ENCODE measurements at regions not wholly inside any gene's neighbourhood (a gene's known extent, or its start where the extent isn't known, plus 50 kb on each side); places are given as distances from the start of the nearest gene placed in this dataset.

- ATAC-seq, result no peak
Measured at GRCh38 chr1:23639460-23640095, 52.0 kb upstream of the RPL11 start.

GRCh38 chr1:23638786-23639241 lies 52.8 kb upstream of the RPL11 start:
- no peak for ATAC-seq
- no peak for DNase-seq

More at GRCh38 chr1:23639460-23640095, 52.0 kb upstream of the RPL11 start:
- no peak for DNase-seq

- DNase-seq (no peak), ATAC-seq (no peak)
Measured at GRCh38 chr1:23638188-23638619, 53.4 kb upstream of the RPL11 start.

GRCh38 chr1:23636009-23636408 lies 55.6 kb upstream of the RPL11 start:
- DNase-seq (no peak), ATAC-seq (no peak)

GRCh38 chr1:23634840-23635651 lies 56.6 kb upstream of the RPL11 start:
- peak; percentile 72 for ATAC-seq

DNA sequence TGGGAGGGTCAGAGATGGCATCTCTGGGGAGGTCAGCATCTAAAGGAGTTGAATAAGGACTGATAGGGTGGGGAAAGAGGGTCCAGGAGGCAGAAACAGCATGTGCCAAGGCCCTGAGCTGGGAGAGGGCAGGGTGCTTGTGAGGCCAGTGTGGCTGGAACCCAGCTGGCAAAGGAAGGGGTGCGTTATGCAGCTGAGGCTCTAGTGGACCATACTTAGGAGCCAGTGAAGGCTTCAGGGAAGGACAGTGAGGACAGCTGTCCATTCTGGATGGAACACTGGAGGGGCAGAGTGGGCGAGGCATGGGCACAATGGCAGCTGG lies 57.1 kb upstream of the RPL11 start:
- ATAC-seq (no peak), DNase-seq (no peak)

More at GRCh38 chr1:23634840-23635651, 56.6 kb upstream of the RPL11 start:
- DNase-seq, result peak; percentile 59

DNA sequence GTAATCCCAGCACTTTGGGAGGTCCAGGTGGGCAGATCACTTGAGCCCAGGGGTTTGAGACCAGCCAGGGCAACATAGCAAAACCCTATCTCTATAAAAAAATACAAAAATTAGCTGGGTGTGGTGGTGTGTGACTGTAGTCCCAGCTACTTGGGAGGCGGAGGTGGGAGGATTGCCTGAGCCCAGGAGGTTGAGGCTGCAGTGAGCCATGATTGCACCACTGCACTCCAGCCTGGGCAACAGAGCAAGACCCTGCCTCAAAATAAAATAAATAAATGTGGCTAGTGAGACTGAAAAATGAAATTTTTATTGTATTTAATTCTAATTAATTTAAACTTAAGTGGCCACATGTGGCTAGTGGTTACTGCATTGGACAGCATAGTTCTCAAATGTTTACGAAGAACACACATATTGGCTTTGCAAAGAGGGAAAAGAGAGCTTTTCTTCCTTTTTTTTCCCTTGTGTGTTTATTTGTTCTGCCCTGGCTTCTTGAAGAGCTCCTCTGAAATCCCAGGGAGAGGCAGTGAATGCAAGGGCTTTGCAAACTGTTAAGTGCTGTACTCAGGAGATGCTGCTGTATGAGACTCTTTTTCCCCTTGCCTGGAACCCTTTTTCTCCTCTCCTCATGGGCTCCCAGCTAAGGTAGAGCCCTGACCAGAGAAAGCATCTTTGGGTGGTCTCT lies 59.0 kb upstream of the RPL11 start:
- DNase-seq (no peak), ATAC-seq (no peak)

DNA sequence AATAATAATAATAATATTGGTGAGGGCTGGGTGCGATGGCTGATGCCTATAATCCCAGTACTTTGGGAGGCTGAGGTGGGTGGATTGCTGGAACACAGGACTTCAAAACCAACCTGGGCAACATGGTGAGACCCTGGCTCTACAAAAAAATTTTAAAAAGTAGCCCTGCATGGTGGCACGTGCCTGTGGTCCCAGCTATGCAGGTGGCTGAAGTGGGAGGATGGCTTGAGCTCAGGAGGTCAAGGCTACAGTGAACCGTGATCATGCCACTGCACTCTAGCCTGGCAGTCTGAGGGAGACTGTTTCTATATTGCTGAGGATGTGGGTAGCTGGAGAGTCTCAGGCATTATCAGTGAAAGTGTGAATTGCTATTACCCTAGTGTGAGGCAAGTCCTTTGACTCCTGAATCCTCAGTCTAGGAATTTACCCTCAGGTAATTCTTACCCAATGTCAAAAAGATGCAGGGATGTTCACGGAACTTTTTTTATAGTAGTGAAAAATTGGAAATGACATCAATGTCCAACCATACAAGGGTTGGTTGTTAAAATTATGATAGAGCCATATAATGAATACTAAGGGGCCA lies 61.8 kb upstream of the RPL11 start:
- DNase-seq (no peak), ATAC-seq (no peak)

DNA sequence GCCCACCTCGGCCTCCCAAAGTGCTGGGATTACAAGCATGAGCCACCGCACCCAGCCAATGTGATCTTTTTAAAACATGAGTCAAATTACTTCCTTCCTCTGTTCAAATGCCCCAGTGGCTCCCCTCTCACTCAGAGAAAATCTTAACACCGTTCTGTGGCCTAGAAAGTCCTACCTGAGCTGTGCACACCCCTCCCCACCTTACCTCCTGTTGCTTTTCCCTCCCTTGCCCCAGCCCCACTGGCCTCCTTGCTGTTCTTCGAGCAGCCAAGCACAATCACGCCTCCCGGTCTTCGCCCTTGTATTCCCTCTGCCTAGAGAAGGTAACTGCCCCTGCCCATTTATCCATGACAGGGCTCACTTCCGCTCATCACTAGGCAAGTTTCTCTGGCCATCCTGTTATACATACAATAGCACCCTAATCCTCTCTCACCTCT lies 62.6 kb upstream of the RPL11 start:
- no peak for DNase-seq
- no peak for ATAC-seq

- DNase-seq (no peak), ATAC-seq (no peak)
Measured at GRCh38 chr1:23627069-23627735, 64.4 kb upstream of the RPL11 start.

GRCh38 chr1:23625929-23626535 lies 65.6 kb upstream of the RPL11 start:
- ATAC-seq (no peak), DNase-seq (no peak)

GRCh38 chr1:23625459-23625858 lies 66.1 kb upstream of the RPL11 start:
- no peak for ATAC-seq

GRCh38 chr1:23624440-23624839 lies 65.1 kb upstream of the ID3 start:
- ATAC-seq (peak; percentile 90), DNase-seq (peak; percentile 80)

More at GRCh38 chr1:23625459-23625858, 66.1 kb upstream of the RPL11 start:
- DNase-seq, result no peak

DNA sequence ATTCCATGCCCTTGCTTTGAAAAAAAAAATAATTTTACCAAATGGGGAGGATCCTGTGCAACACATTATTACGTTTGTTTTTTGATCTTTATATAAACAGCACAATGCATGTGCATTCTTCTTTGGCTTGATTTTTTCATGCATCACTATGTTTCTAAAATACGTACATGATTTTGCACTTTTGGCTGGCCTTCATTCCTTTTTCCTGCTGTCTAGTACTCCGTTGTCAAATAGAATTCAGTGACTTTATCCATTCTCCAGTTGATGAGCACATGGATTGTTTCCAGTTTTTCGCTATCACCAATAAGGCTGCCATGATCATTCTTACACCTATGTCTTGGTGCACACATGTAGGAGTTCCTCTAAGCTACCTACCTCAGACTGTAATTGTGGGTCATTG lies 63.0 kb upstream of the ID3 start:
- no peak for ATAC-seq
- no peak for DNase-seq

- DNase-seq, result no peak
- ATAC-seq, result no peak
Measured at GRCh38 chr1:23620605-23621004, 61.3 kb upstream of the ID3 start.

DNA sequence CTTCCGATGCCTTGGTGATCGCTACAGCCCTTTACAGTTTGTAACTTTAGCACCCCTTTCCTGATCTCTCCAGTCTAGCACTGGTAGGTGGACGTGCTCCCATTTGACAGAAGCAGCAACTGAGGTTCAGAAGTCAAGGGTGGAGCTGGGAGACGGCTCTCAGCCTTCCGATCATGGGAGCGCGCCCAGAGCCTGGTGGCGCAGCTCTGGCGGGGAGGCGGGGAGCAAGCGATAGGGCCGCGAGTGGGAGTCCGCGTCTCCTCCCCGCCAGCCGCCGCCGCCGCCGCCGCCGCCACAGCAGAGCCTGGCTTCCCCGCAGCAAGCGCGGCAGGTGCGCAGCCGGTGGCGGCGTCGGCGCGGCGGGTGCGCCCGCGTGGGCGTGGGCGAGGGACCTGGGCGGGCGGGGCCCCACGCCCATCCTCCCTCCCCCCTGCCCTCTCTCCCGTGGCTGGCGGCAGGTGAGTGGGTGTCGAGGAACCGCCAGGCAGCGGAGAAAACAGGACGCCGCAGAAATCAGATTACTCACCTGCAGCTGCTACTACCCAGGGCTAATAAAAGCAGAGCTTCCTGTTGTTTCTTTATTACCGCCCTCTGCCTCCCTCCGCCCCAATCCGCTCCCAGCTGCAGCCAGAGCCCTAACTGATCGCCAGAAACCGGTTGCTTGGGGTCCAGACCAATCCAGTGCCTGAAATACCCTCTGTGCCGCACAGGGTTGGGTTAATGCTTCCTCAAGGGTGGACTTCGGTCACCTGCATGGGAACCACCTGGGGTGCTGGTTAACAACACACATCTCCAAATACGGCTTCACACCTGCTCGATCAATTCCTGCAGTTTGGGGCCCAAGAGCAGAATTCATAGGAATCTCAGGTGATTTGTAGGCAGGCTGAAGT lies 60.2 kb upstream of the ID3 start:
- ATAC-seq (peak; percentile 61), DNase-seq (peak; percentile 79)

GRCh38 chr1:23618586-23619083 lies 59.3 kb upstream of the ID3 start:
- ATAC-seq (no peak), DNase-seq (no peak)

DNA sequence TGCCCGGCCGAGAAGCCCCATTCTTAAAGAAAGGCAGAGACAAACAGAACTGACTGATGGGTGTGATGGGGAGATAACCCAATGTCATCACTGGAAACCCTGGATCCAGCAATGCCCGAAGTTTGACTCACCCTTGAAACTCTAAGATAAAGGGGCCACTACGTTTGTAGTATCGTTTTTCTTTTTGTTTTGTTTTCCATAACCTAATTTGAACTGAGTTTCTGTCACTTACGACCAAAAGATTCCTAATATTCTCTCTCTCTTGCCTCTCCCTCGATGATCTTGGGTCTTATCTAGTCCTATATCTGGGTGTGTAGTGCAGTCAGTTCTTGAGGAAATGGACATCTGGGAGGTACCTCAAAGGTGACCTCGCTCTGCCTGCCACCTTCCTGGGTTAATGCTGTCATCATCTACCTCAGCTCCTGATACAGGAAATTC lies 57.8 kb upstream of the ID3 start:
- DNase-seq, result no peak
- peak; percentile 34 for ATAC-seq

- ATAC-seq (no peak), DNase-seq (no peak)
Measured at GRCh38 chr1:23616292-23616824, 57.1 kb upstream of the ID3 start.

DNA sequence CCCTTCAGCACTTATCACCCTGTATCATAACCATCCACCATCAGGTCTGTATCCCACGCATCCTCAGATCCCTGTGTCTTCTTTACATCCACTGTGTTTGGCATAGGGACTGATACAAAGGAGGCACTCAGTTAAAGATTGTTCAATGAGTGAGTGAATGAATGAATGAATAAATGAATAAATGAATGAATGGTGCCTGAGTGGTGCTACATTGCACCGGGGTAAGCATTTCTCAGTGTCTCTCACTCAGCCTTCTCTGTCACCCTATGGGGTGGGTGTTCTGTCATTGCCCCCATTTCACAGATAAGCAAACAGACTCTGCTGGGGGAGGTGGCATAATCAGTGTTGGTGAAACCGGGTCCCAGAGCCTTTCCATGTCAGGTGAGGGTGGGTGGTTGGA lies 56.6 kb upstream of the ID3 start:
- no peak for ATAC-seq

More for the DNA sequence above, 56.6 kb upstream of the ID3 start:
- DNase-seq, result no peak

All from stimulated activated naive CD8-positive, alpha-beta T cell treated with anti-CD3 and anti-CD28 coated beads, Interleukin-15, Interleukin-2, amounts not matched to agents 100 U/mL and 50 U/mL, for 24 hours (primary cell).